Thyroid gland (tissue), 4 donors: ENCODE measurements at regions not wholly inside any gene's neighbourhood (a gene's known extent, or its start where the extent isn't known, plus 50 kb on each side); places are given as distances from the start of the nearest gene placed in this dataset.
A peak's percentile ranks its signal among the peaks of the same experiment; 100 is the strongest.
"Not testable (repeated sequence)": the region's sequence is repeated elsewhere in the genome, so short reads cannot be mapped to it uniquely, and the experiment has no call there.

Experiments used
- DNase-seq, 2 donors: peaks; one replicate each; pipeline ENCODE4 v3.0.0-alpha.2; 2019
- H3K27ac ChIP-seq, 3 donors: fragments of 200-600 bp; sonication (generic); 1 replicate in 2 of 3; 2 replicates in 1 of 3; pipeline ENCODE4 v1.5.1; 2016 to 2019; ENCODE audit warnings: mild to moderate bottlenecking in 1 of 3, moderate library complexity in 1 of 3
- H3K27me3 ChIP-seq: fragments of 200-600 bp; sonication (generic); one replicate; pipeline ENCODE4 v1.5.1; 2019
- H3K36me3 ChIP-seq, 2 donors: fragments of 200-600 bp; sonication (generic); one replicate each; pipeline ENCODE4 v1.5.1; 2016 to 2019
- H3K4me1 ChIP-seq, 2 donors: fragments of 200-600 bp; sonication (generic); one replicate each; pipeline ENCODE4 v1.5.1; 2017 to 2019
- H3K4me3 ChIP-seq, 3 donors: fragments of 200-600 bp; sonication (generic); replicated peaks in 1 of 3; 1 replicate in 2 of 3; 2 replicates in 1 of 3; pipeline ENCODE4 v1.5.1; 2016; ENCODE audit warnings: mild to moderate bottlenecking in 1 of 3
- H3K9me3 ChIP-seq: fragments of 200-600 bp; sonication (generic); one replicate; pipeline ENCODE4 v1.5.1; 2017
- CTCF ChIP-seq, 6 experiments: fragments of 200-600 bp in 3 of 6; fragments of 450-650 bp in 3 of 6; sonication (generic) in 3 of 6; IDR thresholded peaks; one replicate each; pipeline ENCODE4 v1.5.1; 2016 to 2019; ENCODE audit warnings: antibody characterized with exemption in 6 of 6, mild to moderate bottlenecking in 2 of 6, inconsistent platforms in 1 of 6, moderate library complexity in 1 of 6
- POLR2A ChIP-seq, 2 donors: fragments of 450-650 bp; IDR thresholded peaks; one replicate each; pipeline ENCODE4 v1.6.1; 2017; ENCODE audit warnings: antibody characterized with exemption in 2 of 2, mild to moderate bottlenecking in 2 of 2, moderate library complexity in 1 of 2
- WGBS, 2 donors: methylation state at CpG; one replicate each; pipeline ENCODE4 v1.1.5; 2017; 5-methylcytosine and 5-hydroxymethylcytosine counted together
- intact Hi-C: fragments of 100-400 bp; cut with DNase I; formaldehyde crosslinking; loops from one replicate; pipeline ENCODE4 v1.15.1; 2023

GRCh38 chr2:224650815-224651439, 65.2 kb downstream of the CCDC195 start:
- no peaks in the 10 kb centered on the region for H3K36me3 ChIP-seq
- no peak for DNase-seq
- H3K27ac ChIP-seq, result no peak overlapping the region
- no peaks in the 10 kb centered on the region for H3K27me3 ChIP-seq
- TF ChIP-seq CTCF (IDR thresholded peaks at IDR 0.05), result peak; percentile 55 to 84 (median 76)
- no peak for TF ChIP-seq POLR2A (IDR thresholded peaks at IDR 0.05)
- H3K4me3 ChIP-seq, result no peak overlapping the region
- intact Hi-C loops, result loop anchor here (5.0 kb wide), 1 partner anchor 294 kb away; no protein-coding TSS in a partner anchor
- H3K4me1 ChIP-seq, result no peaks in the 10 kb centered on the region
- H3K9me3 ChIP-seq, result no peaks in the 10 kb centered on the region
- WGBS, 2 donors, result 21% methylated on average over 6 of the region's 6 CpGs

GRCh38 chr2:224647684-224648083, 62.5 kb upstream of the CUL3 start:
- intact Hi-C loops, result not testable (repeated sequence)

GRCh38 chr2:224646242-224646846, 61.2 kb upstream of the CUL3 start:
- Histone ChIP-seq H3K4me1 (no peaks in the 10 kb centered on the region), H3K9me3 (no peaks in the 10 kb centered on the region), H3K27me3 (no peaks in the 10 kb centered on the region), H3K27ac (no peak overlapping the region), H3K36me3 (no peaks in the 10 kb centered on the region), H3K4me3 (no peak overlapping the region)
- TF ChIP-seq POLR2A (IDR thresholded peaks at IDR 0.05), result no peak
- TF ChIP-seq CTCF (IDR thresholded peaks at IDR 0.05), result peak in 4 of 6 experiments; percentile 23 to 45 (median 40)
- 58 to 66% methylated on average over 9 of the region's 9 CpGs for WGBS, 2 donors
- no peak for DNase-seq
- intact Hi-C loops, result no loop called here

More at GRCh38 chr2:224647684-224648083, 62.5 kb upstream of the CUL3 start:
- H3K27me3 ChIP-seq, H3K27ac ChIP-seq, H3K4me3 ChIP-seq, H3K9me3 ChIP-seq, H3K4me1 ChIP-seq, H3K36me3 ChIP-seq: not testable (repeated sequence)
- 88 to 89% methylated on average over 11 of the region's 11 CpGs for WGBS, 2 donors
- DNase-seq, result peak in 1 of 2 donors; percentile 24

- intact Hi-C loops, result no loop called here
- DNase-seq, result no peak
- Histone ChIP-seq H3K27me3 (no peaks in the 10 kb centered on the region), H3K4me1 (no peaks in the 10 kb centered on the region), H3K27ac (no peak overlapping the region), H3K36me3 (no peaks in the 10 kb centered on the region), H3K9me3 (no peaks in the 10 kb centered on the region), H3K4me3 (no peak overlapping the region)
- 72 to 86% methylated on average over 4 of the region's 4 CpGs for WGBS, 2 donors
- no peak for TF ChIP-seq POLR2A (IDR thresholded peaks at IDR 0.05)
- no peak for TF ChIP-seq CTCF (IDR thresholded peaks at IDR 0.05)
Observed at GRCh38 chr2:224645722-224646121, 60.6 kb upstream of the CUL3 start.

- no peaks in the 10 kb centered on the region for H3K4me1 ChIP-seq
- no peak for DNase-seq
- H3K4me3 ChIP-seq, result no peak overlapping the region
- no peaks in the 10 kb centered on the region for H3K36me3 ChIP-seq
- H3K9me3 ChIP-seq, result no peaks in the 10 kb centered on the region
- WGBS, 2 donors, result 90 to 91% methylated on average over 4 of the region's 4 CpGs
- intact Hi-C loops, result no loop called here
- H3K27me3 ChIP-seq, result no peaks in the 10 kb centered on the region
- H3K27ac ChIP-seq, result no peak overlapping the region
- TF ChIP-seq POLR2A (IDR thresholded peaks at IDR 0.05), result no peak
- TF ChIP-seq CTCF (IDR thresholded peaks at IDR 0.05), result no peak
Observed at GRCh38 chr2:224640679-224641078, 55.5 kb upstream of the CUL3 start.
